ENCODE measurements at regions not wholly inside any gene's neighbourhood (a gene's known extent, or its start where the extent isn't known, plus 50 kb on each side); places are given as distances from the start of the nearest gene placed in this dataset.

DNA sequence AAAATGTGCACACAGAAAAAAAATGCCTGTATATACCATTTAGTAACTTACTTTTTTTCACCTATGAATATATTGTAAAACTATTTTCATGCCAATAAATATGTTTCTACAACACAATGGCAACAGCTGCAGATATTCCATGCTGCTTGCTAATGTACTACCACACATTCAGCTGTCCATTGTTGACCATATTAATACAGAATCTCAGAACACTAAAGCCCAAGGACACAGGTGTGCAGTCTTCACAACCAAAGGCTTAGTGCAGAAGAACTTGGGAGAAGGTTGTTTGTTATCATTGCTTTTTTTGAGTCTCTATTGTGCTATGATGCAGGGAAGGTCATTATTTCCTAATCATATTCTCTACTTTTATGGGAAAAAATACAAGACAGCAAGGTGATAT lies 79.6 kb downstream of the DIPK2A start (continued):
- TF ChIP-seq CTCF (IDR thresholded peaks at IDR 0.05; ENCODE audit: low read depth, low read length, missing input control), result no peak
- TF ChIP-seq NR2F2 (IDR thresholded peaks at IDR 0.05), result no peak
- TF ChIP-seq YY1 (IDR thresholded peaks at IDR 0.05), result no peak

DNA sequence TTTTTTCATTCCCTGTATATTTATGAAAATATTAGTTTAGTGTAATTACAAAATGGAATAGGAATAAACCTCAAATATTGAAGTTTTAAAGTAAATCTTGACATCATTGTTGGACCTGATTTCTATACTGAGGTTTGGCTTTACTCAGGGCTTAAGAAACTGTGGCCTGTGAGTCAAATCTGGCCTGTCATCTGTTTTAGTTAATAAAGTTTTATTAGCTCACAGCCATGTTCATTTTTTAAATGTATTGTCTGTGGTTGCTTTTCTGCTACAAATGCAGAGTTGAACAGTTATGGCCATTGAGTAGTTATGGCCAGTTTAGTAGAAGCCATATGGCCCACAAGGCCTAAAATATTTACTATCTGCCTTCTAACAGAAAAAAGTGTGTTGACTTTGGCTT lies 80.7 kb downstream of the DIPK2A start:
- no peak overlapping the region for H3K4me3 ChIP-seq (ENCODE audit: low read depth in 1 of 3, low read length in 3 of 3)
- DNase-seq (ENCODE audit: low spot score), result no peak
- no peaks in the 10 kb centered on the region for H3K9me3 ChIP-seq (ENCODE audit: control insufficient read depth in 4 of 4, low read length in 3 of 4)
- no peaks in the 10 kb centered on the region for H3K27me3 ChIP-seq (ENCODE audit: control insufficient read depth in 4 of 4, insufficient read depth in 4 of 4, low read length in 3 of 4)
- H3K36me3 ChIP-seq (ENCODE audit: control insufficient read depth in 4 of 4, insufficient read depth in 3 of 4, low read depth in 1 of 4, low read length in 3 of 4), result no peaks in the 10 kb centered on the region
- H3K9ac ChIP-seq (ENCODE audit: low read depth in 1 of 2, low read length in 2 of 2), result no peak overlapping the region
- peaks cover 0 to 11% (median 3%) of the 10 kb centered on the region in 4 donors for H3K4me1 ChIP-seq (ENCODE audit: control insufficient read depth in 4 of 4, insufficient read depth in 4 of 4, low read length in 3 of 4)
- no peak overlapping the region for H3K27ac ChIP-seq (ENCODE audit: low read depth in 1 of 2, low read length in 2 of 2)
- TF ChIP-seq HNF4A (conservative IDR thresholded peaks at IDR 0.05) (no peak), JUND (IDR thresholded peaks at IDR 0.05) (no peak), FOXA1 (IDR thresholded peaks at IDR 0.05) (no peak), RAD21 (IDR thresholded peaks at IDR 0.05) (no peak), SP1 (IDR thresholded peaks at IDR 0.05) (no peak), GABPA (IDR thresholded peaks at IDR 0.05 in 1 of 2, conservative IDR thresholded peaks at IDR 0.05 in 1 of 2) (no peak), MAX (IDR thresholded peaks at IDR 0.05) (no peak)

DNA sequence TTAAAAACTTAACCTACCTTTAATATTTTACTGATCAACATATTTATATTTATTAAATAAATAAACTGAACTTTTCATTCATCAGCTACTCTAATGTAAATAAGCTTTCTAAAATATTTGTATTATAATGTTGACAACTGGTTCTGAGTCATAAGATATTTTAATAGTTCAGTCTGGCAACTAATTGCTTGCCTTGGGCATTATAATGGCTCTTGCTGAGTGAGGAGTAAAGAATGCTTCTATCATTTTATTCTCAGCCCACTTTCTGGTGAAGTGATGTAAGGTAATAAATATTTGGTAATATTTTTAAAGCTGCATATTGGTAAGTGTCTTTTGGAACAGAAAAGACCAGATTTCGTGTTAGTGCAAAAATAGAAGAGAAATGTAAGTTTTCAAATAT lies 81.5 kb downstream of the DIPK2A start:
- TF ChIP-seq HNF4A (conservative IDR thresholded peaks at IDR 0.05) (no peak), YY1 (IDR thresholded peaks at IDR 0.05) (no peak), GABPA (IDR thresholded peaks at IDR 0.05 in 1 of 2, conservative IDR thresholded peaks at IDR 0.05 in 1 of 2) (no peak), FOXA2 (IDR thresholded peaks at IDR 0.05) (no peak), SP1 (IDR thresholded peaks at IDR 0.05) (no peak), NR2F2 (IDR thresholded peaks at IDR 0.05) (no peak), MAX (IDR thresholded peaks at IDR 0.05) (no peak), RXRA (IDR thresholded peaks at IDR 0.05) (no peak), TAF1 (conservative IDR thresholded peaks at IDR 0.05) (no peak), RAD21 (IDR thresholded peaks at IDR 0.05) (no peak), JUND (IDR thresholded peaks at IDR 0.05) (no peak), FOXA1 (IDR thresholded peaks at IDR 0.05) (no peak), EGR1 (IDR thresholded peaks at IDR 0.05; ENCODE audit: low read depth in 2 of 2) (no peak), CTCF (IDR thresholded peaks at IDR 0.05; ENCODE audit: low read depth, low read length, missing input control) (no peak), HNF4G (IDR thresholded peaks at IDR 0.05) (no peak)
- TF ChIP-seq, protein P1, sequence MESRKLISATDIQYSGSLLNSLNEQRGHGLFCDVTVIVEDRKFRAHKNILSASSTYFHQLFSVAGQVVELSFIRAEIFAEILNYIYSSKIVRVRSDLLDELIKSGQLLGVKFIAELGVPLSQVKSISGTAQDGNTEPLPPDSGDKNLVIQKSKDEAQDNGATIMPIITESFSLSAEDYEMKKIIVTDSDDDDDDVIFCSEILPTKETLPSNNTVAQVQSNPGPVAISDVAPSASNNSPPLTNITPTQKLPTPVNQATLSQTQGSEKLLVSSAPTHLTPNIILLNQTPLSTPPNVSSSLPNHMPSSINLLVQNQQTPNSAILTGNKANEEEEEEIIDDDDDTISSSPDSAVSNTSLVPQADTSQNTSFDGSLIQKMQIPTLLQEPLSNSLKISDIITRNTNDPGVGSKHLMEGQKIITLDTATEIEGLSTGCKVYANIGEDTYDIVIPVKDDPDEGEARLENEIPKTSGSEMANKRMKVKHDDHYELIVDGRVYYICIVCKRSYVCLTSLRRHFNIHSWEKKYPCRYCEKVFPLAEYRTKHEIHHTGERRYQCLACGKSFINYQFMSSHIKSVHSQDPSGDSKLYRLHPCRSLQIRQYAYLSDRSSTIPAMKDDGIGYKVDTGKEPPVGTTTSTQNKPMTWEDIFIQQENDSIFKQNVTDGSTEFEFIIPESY (IDR thresholded peaks at IDR 0.05), result no peak
- TF ChIP-seq, protein P2, sequence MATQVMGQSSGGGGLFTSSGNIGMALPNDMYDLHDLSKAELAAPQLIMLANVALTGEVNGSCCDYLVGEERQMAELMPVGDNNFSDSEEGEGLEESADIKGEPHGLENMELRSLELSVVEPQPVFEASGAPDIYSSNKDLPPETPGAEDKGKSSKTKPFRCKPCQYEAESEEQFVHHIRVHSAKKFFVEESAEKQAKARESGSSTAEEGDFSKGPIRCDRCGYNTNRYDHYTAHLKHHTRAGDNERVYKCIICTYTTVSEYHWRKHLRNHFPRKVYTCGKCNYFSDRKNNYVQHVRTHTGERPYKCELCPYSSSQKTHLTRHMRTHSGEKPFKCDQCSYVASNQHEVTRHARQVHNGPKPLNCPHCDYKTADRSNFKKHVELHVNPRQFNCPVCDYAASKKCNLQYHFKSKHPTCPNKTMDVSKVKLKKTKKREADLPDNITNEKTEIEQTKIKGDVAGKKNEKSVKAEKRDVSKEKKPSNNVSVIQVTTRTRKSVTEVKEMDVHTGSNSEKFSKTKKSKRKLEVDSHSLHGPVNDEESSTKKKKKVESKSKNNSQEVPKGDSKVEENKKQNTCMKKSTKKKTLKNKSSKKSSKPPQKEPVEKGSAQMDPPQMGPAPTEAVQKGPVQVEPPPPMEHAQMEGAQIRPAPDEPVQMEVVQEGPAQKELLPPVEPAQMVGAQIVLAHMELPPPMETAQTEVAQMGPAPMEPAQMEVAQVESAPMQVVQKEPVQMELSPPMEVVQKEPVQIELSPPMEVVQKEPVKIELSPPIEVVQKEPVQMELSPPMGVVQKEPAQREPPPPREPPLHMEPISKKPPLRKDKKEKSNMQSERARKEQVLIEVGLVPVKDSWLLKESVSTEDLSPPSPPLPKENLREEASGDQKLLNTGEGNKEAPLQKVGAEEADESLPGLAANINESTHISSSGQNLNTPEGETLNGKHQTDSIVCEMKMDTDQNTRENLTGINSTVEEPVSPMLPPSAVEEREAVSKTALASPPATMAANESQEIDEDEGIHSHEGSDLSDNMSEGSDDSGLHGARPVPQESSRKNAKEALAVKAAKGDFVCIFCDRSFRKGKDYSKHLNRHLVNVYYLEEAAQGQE (IDR thresholded peaks at IDR 0.05), result no peak
- TF ChIP-seq, protein P3, sequence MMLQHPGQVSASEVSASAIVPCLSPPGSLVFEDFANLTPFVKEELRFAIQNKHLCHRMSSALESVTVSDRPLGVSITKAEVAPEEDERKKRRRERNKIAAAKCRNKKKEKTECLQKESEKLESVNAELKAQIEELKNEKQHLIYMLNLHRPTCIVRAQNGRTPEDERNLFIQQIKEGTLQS (IDR thresholded peaks at IDR 0.05), result no peak
- peaks cover 0 to 11% (median 5%) of the 10 kb centered on the region in 4 donors for H3K4me1 ChIP-seq (ENCODE audit: control insufficient read depth in 4 of 4, insufficient read depth in 4 of 4, low read length in 3 of 4)
- no peaks in the 10 kb centered on the region for H3K9me3 ChIP-seq (ENCODE audit: control insufficient read depth in 4 of 4, low read length in 3 of 4)
- H3K27me3 ChIP-seq (ENCODE audit: control insufficient read depth in 4 of 4, insufficient read depth in 4 of 4, low read length in 3 of 4), result no peaks in the 10 kb centered on the region
- H3K27ac ChIP-seq (ENCODE audit: low read depth in 1 of 2, low read length in 2 of 2), result no peak overlapping the region
- no peak for DNase-seq (ENCODE audit: low spot score)
- 89% methylated on average over 1 of the region's 1 CpG for WGBS
- no peak overlapping the region for H3K9ac ChIP-seq (ENCODE audit: low read depth in 1 of 2, low read length in 2 of 2)
- no peak overlapping the region for H3K4me3 ChIP-seq (ENCODE audit: low read depth in 1 of 3, low read length in 3 of 3)
- no peaks in the 10 kb centered on the region for H3K36me3 ChIP-seq (ENCODE audit: control insufficient read depth in 4 of 4, insufficient read depth in 3 of 4, low read depth in 1 of 4, low read length in 3 of 4)
